ENCODE measurements at regions not wholly inside any gene's neighbourhood (a gene's known extent, or its start where the extent isn't known, plus 50 kb on each side); places are given as distances from the start of the nearest gene placed in this dataset.

- no peak overlapping the region for H3K4me3 Mint-ChIP-seq
Observed at GRCh38 chr9:89883401-89884341, 278.9 kb downstream of the GADD45G start.

GRCh38 chr9:89884356-89885083, 279.7 kb downstream of the GADD45G start:
- no peak overlapping the region for H3K4me3 Mint-ChIP-seq
- H3K27me3 Mint-ChIP-seq (ENCODE audit: low read depth), result no peaks in the 10 kb centered on the region
- H3K9me3 Mint-ChIP-seq, result no peaks in the 10 kb centered on the region
- ATAC-seq, result no peak
- no peak for DNase-seq
- no peaks in the 10 kb centered on the region for H3K4me1 Mint-ChIP-seq (ENCODE audit: low read depth)
- no peaks in the 10 kb centered on the region for H3K36me3 Mint-ChIP-seq (ENCODE audit: insufficient read depth)

More at GRCh38 chr9:89883401-89884341, 278.9 kb downstream of the GADD45G start:
- Mint-ChIP-seq H3K4me1 (ENCODE audit: low read depth) (no peaks in the 10 kb centered on the region), H3K27me3 (ENCODE audit: low read depth) (no peaks in the 10 kb centered on the region), H3K9me3 (no peaks in the 10 kb centered on the region), H3K36me3 (ENCODE audit: insufficient read depth) (no peaks in the 10 kb centered on the region)
- DNase-seq (no peak), ATAC-seq (no peak)

- Mint-ChIP-seq H3K36me3 (ENCODE audit: insufficient read depth) (no peaks in the 10 kb centered on the region), H3K9me3 (no peaks in the 10 kb centered on the region), H3K4me1 (ENCODE audit: low read depth) (no peaks in the 10 kb centered on the region), H3K4me3 (no peak overlapping the region), H3K27me3 (ENCODE audit: low read depth) (no peaks in the 10 kb centered on the region)
- ATAC-seq (no peak), DNase-seq (no peak)
Observed at GRCh38 chr9:89885156-89885555, 280.3 kb downstream of the GADD45G start.

GRCh38 chr9:89886281-89886700, 281.5 kb downstream of the GADD45G start:
- H3K27me3 Mint-ChIP-seq (ENCODE audit: low read depth), result no peaks in the 10 kb centered on the region
- H3K36me3 Mint-ChIP-seq (ENCODE audit: insufficient read depth), result no peaks in the 10 kb centered on the region
- DNase-seq, result no peak

GRCh38 chr9:89887286-89887685, 282.5 kb downstream of the GADD45G start:
- Mint-ChIP-seq H3K9me3 (no peaks in the 10 kb centered on the region), H3K36me3 (ENCODE audit: insufficient read depth) (no peaks in the 10 kb centered on the region), H3K4me1 (ENCODE audit: low read depth) (no peaks in the 10 kb centered on the region), H3K27me3 (ENCODE audit: low read depth) (no peaks in the 10 kb centered on the region), H3K4me3 (no peak overlapping the region)
- DNase-seq, result no peak
- ATAC-seq, result no peak

More at GRCh38 chr9:89886281-89886700, 281.5 kb downstream of the GADD45G start:
- H3K4me1 Mint-ChIP-seq (ENCODE audit: low read depth), result no peaks in the 10 kb centered on the region
- no peak for ATAC-seq
- H3K4me3 Mint-ChIP-seq, result no peak overlapping the region
- no peaks in the 10 kb centered on the region for H3K9me3 Mint-ChIP-seq

- ATAC-seq, result no peak
- H3K4me3 Mint-ChIP-seq, result no peak overlapping the region
- no peaks in the 10 kb centered on the region for H3K36me3 Mint-ChIP-seq (ENCODE audit: insufficient read depth)
- no peak for DNase-seq
- no peaks in the 10 kb centered on the region for H3K9me3 Mint-ChIP-seq
- no peaks in the 10 kb centered on the region for H3K27me3 Mint-ChIP-seq (ENCODE audit: low read depth)
- H3K4me1 Mint-ChIP-seq (ENCODE audit: low read depth), result no peaks in the 10 kb centered on the region
Observed at GRCh38 chr9:89888233-89888632, 283.4 kb downstream of the GADD45G start.

GRCh38 chr9:89888677-89889076, 283.9 kb downstream of the GADD45G start:
- ATAC-seq, result no peak

GRCh38 chr9:89889865-89890264, 285.1 kb downstream of the GADD45G start:
- DNase-seq (no peak), ATAC-seq (no peak)
- H3K36me3 Mint-ChIP-seq (ENCODE audit: insufficient read depth), result no peaks in the 10 kb centered on the region
- H3K9me3 Mint-ChIP-seq, result no peaks in the 10 kb centered on the region
- H3K4me1 Mint-ChIP-seq (ENCODE audit: low read depth), result no peaks in the 10 kb centered on the region
- no peak overlapping the region for H3K4me3 Mint-ChIP-seq
- no peaks in the 10 kb centered on the region for H3K27me3 Mint-ChIP-seq (ENCODE audit: low read depth)

More at GRCh38 chr9:89888677-89889076, 283.9 kb downstream of the GADD45G start:
- H3K4me1 Mint-ChIP-seq (ENCODE audit: low read depth), result no peaks in the 10 kb centered on the region
- H3K36me3 Mint-ChIP-seq (ENCODE audit: insufficient read depth), result no peaks in the 10 kb centered on the region
- H3K27me3 Mint-ChIP-seq (ENCODE audit: low read depth), result no peaks in the 10 kb centered on the region
- H3K4me3 Mint-ChIP-seq, result no peak overlapping the region
- H3K9me3 Mint-ChIP-seq, result no peaks in the 10 kb centered on the region
- DNase-seq, result no peak

GRCh38 chr9:89890326-89890980, 285.6 kb downstream of the GADD45G start:
- H3K4me3 Mint-ChIP-seq, result no peak overlapping the region
- no peaks in the 10 kb centered on the region for H3K27me3 Mint-ChIP-seq (ENCODE audit: low read depth)

GRCh38 chr9:89891221-89891590, 286.4 kb downstream of the GADD45G start:
- no peaks in the 10 kb centered on the region for H3K27me3 Mint-ChIP-seq (ENCODE audit: low read depth)
- ATAC-seq (no peak), DNase-seq (no peak)
- no peak overlapping the region for H3K4me3 Mint-ChIP-seq
- no peaks in the 10 kb centered on the region for H3K4me1 Mint-ChIP-seq (ENCODE audit: low read depth)
- no peaks in the 10 kb centered on the region for H3K9me3 Mint-ChIP-seq
- no peaks in the 10 kb centered on the region for H3K36me3 Mint-ChIP-seq (ENCODE audit: insufficient read depth)

More at GRCh38 chr9:89890326-89890980, 285.6 kb downstream of the GADD45G start:
- ATAC-seq, result no peak
- Mint-ChIP-seq H3K9me3 (no peaks in the 10 kb centered on the region), H3K4me1 (ENCODE audit: low read depth) (no peaks in the 10 kb centered on the region), H3K36me3 (ENCODE audit: insufficient read depth) (no peaks in the 10 kb centered on the region)
- DNase-seq, result no peak

GRCh38 chr9:89891591-89892304, 286.9 kb downstream of the GADD45G start:
- no peak overlapping the region for H3K4me3 Mint-ChIP-seq
- no peaks in the 10 kb centered on the region for H3K27me3 Mint-ChIP-seq (ENCODE audit: low read depth)
- ATAC-seq, result no peak
- H3K9me3 Mint-ChIP-seq, result no peaks in the 10 kb centered on the region
- H3K4me1 Mint-ChIP-seq (ENCODE audit: low read depth), result no peaks in the 10 kb centered on the region
- no peaks in the 10 kb centered on the region for H3K36me3 Mint-ChIP-seq (ENCODE audit: insufficient read depth)
- no peak for DNase-seq

- no peaks in the 10 kb centered on the region for H3K36me3 Mint-ChIP-seq (ENCODE audit: insufficient read depth)
- no peaks in the 10 kb centered on the region for H3K4me1 Mint-ChIP-seq (ENCODE audit: low read depth)
- DNase-seq (no peak), ATAC-seq (no peak)
- no peak overlapping the region for H3K4me3 Mint-ChIP-seq
- no peaks in the 10 kb centered on the region for H3K27me3 Mint-ChIP-seq (ENCODE audit: low read depth)
- H3K9me3 Mint-ChIP-seq, result no peaks in the 10 kb centered on the region
Observed at GRCh38 chr9:89892920-89893319, 288.1 kb downstream of the GADD45G start.

GRCh38 chr9:89893886-89894285, 289.1 kb downstream of the GADD45G start:
- no peak overlapping the region for H3K4me3 Mint-ChIP-seq
- no peaks in the 10 kb centered on the region for H3K9me3 Mint-ChIP-seq
- no peaks in the 10 kb centered on the region for H3K27me3 Mint-ChIP-seq (ENCODE audit: low read depth)
- no peaks in the 10 kb centered on the region for H3K36me3 Mint-ChIP-seq (ENCODE audit: insufficient read depth)
- no peak for ATAC-seq
- no peak for DNase-seq
- no peaks in the 10 kb centered on the region for H3K4me1 Mint-ChIP-seq (ENCODE audit: low read depth)

GRCh38 chr9:89896806-89897340, 292.1 kb downstream of the GADD45G start:
- Mint-ChIP-seq H3K27me3 (ENCODE audit: low read depth) (peaks cover 4% of the 10 kb centered on the region), H3K4me1 (ENCODE audit: low read depth) (no peaks in the 10 kb centered on the region), H3K9me3 (no peaks in the 10 kb centered on the region), H3K4me3 (no peak overlapping the region), H3K36me3 (ENCODE audit: insufficient read depth) (no peaks in the 10 kb centered on the region)
- ATAC-seq, result no peak
- no peak for DNase-seq

Data from activated T-cell treated with anti-CD3 and anti-CD28 coated beads, Interleukin-2, amount 50 U/mL, for 4 hours (primary cell).